HS-27A (cell line): ENCODE measurements at regions not wholly inside any gene's neighbourhood (a gene's known extent, or its start where the extent isn't known, plus 50 kb on each side); places are given as distances from the start of the nearest gene placed in this dataset.
"Not testable (repeated sequence)": the region's sequence is repeated elsewhere in the genome, so short reads cannot be mapped to it uniquely, and the experiment has no call there.

Experiments used
- DNase-seq: peaks from one replicate; pipeline ENCODE4 v3.0.0-alpha.2; 2012; ENCODE audit warnings: low read depth, missing footprints

DNA sequence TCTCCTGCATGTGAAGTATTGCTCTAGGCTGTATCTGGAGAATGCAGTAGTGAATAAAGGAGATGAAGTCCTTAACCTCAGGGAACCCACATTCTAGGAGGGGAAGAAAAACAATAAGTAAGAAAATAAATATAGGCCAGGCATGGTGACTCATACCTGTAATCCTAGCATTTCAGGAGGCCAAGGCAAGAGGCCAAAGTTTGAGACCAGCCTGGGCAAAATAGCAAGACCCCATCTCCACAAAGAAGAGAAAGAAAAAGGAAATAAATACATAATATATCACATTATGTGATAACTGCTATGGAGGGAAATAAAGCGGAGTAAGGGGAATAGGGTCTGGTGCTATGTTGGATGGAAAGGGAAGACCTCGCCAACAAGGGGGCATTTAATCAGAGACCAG is 94.0 kb downstream of the QRSL1 start:
- DNase-seq, result not testable (repeated sequence)

GRCh38 chr6:106721189-106721588 is 91.8 kb downstream of the QRSL1 start:
- not testable (repeated sequence) for DNase-seq
